Retinal pigment epithelial cell (primary cell): ENCODE measurements at regions not wholly inside any gene's neighbourhood (a gene's known extent, or its start where the extent isn't known, plus 50 kb on each side); places are given as distances from the start of the nearest gene placed in this dataset.

Experiments used
- DNase-seq: peaks from one replicate; pipeline ENCODE4 v3.0.0-alpha.2; 2010; ENCODE audit warnings: low read depth
- H3K4me3 ChIP-seq: 2 replicates; pipeline ENCODE4 v1.5.1; 2011; ENCODE audit warnings: mild to moderate bottlenecking, low read length, control low read depth, moderate library complexity
- CTCF ChIP-seq: conservative IDR thresholded peaks from 2 replicates; pipeline ENCODE4 v1.5.1; 2011; ENCODE audit warnings: low read depth, low read length, control low read depth, inconsistent platforms

- TF ChIP-seq CTCF, result no peak
- DNase-seq, result no peak
- no peak overlapping the region for H3K4me3 ChIP-seq
Observed at GRCh38 chr14:95379634-95380033, 59.9 kb upstream of the CLMN start.

- no peak for TF ChIP-seq CTCF
- H3K4me3 ChIP-seq, result no peak overlapping the region
- DNase-seq, result no peak
Observed at GRCh38 chr14:95375539-95376109, 55.9 kb upstream of the CLMN start.

- TF ChIP-seq CTCF, result no peak
- no peak for DNase-seq
- H3K4me3 ChIP-seq, result no peak overlapping the region
Observed at GRCh38 chr14:95374239-95374997, 54.7 kb upstream of the CLMN start.

- no peak for TF ChIP-seq CTCF
- no peak for DNase-seq
- no peak overlapping the region for H3K4me3 ChIP-seq
Observed at GRCh38 chr14:95370076-95370475, 50.4 kb upstream of the CLMN start.
